H54 (cell line): ENCODE measurements at regions not wholly inside any gene's neighbourhood (a gene's known extent, or its start where the extent isn't known, plus 50 kb on each side); places are given as distances from the start of the nearest gene placed in this dataset.
A peak's percentile ranks its signal among the peaks of the same experiment; 100 is the strongest.
"Not testable (repeated sequence)": the region's sequence is repeated elsewhere in the genome, so short reads cannot be mapped to it uniquely, and the experiment has no call there.

Experiments used
- DNase-seq: peaks from one replicate; pipeline ENCODE4 v3.0.0; 2011; ENCODE audit warnings: low spot score, mixed read lengths; ENCODE audit not compliant: insufficient read length
- FAIRE-seq: peaks from 3 replicates; lab custom pipeline; 2011; peaks lifted over from hg19 to GRCh38; lab: Jason Lieb, UNC
- POLR2A ChIP-seq: IDR thresholded peaks from 2 replicates; pipeline ENCODE4 v1.6.1; 2011; ENCODE audit warnings: low read depth, mild to moderate bottlenecking, low read length

DNA sequence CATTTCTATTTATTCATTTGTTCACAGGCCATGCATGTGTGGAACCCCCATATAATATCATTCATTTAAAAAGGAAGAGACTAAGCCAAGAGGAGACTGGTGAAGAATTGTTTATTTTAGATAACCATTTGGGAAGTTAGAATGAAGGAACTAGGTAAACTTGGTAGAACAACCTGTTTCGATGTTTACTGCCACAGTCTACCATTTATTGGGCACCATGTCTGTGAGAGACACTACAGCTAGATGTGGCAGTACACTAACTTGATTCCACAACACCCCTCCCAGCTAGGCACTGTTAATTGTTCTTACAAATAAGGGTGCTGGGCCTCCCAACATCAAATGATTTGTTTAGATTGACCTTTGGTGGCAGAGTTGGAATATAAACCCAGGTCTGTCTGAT, 592.4 kb downstream of the EPM2A start:
- DNase-seq (no peak), FAIRE-seq (no peak)
- no peak for TF ChIP-seq POLR2A

DNA sequence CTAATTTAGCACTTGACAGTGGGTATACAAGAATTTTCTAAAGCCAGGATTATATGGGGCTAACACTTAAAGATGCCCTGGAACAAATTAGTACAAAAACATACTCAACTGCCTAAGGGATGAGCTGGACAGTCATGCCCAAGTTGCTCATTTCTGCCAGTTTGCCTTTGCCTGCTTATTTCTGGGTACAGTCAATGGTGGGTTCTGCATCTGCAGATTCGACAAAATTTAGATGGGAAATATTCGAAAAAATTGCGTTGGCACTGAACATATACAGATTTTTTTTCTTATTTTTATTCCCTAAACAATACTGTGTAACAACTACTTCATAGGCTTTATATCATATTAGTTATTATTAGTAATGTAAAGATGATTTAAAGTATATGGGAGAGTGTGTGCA, 591.9 kb downstream of the EPM2A start:
- TF ChIP-seq POLR2A, result no peak
- DNase-seq, result no peak
- no peak for FAIRE-seq

DNA sequence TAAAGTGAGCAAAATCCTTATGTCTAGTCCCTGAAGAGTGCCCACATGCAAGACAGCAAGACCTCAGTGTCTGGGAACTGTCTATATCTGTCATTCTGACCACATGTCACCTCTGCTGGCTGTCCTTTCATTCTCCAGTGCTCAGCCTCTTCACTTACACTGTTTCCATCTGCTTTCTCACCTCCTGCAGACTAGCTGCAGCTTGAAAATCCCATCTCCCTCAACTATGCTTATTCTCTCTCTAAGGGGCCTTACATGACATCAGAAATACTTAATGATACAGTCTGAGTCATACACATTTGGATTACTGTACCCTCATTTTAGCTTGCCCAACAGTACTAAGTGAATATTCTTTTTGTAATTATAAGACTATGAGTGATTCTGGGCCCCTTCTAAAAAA, 587.8 kb downstream of the EPM2A start:
- FAIRE-seq (peak; percentile 45), DNase-seq (no peak)
- no peak for TF ChIP-seq POLR2A

DNA sequence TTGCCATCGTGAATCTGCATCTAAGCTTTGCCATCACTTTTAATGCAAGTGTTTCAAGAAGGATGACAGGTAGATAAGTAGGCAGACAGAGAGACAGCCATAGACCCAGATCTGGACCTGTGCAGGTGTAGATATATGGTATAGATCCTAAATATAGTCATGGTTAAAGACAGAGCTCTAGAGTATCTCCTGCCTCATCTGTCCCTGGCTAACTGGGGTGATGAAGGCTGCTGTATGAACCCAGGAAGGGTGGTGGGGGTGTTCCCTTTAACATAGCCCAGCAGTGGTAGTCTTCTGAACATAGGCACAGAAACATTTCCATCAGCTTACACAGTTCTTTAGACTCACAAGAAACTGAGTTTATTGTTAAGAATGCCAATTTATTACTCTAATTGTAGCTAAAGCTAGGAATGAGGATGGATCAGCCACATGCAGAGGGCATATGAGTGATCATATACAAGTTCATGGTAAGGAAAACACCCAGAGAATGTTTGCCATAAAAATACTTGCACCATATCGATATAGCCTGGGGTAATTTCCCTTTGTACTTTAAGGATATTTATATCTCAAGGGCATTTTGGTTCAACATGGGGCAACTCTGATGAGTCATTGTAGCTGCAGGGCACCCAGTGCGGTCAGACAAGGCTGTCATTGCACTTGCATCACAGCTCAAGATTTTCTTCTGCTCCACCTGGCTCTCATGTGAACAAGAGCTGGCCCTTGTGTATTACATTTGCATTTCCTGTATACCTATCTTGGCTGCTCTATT, 587.2 kb downstream of the EPM2A start:
- DNase-seq (peak; percentile 19), FAIRE-seq (peak; percentile 97)
- TF ChIP-seq POLR2A, result no peak

DNA sequence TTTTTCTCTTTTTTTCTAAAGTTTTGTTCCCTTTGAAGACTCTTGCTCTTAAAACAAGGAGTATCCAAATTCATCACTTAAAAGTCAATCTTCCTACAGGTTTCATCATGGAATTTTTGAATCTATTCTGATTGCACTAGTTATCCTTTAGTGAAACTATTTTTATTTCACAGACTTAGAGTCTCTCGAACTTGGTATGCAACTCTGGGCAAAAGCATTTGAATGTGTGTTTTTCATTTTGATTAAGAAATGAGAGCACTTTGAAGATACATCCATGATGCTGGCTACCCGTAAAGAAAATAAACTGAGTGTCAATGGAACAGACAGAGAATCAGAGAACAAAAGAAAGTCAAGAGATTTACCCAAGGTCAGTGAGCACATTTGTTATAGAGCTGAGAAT, 586.5 kb downstream of the EPM2A start:
- no peak for TF ChIP-seq POLR2A
- no peak for FAIRE-seq
- no peak for DNase-seq

DNA sequence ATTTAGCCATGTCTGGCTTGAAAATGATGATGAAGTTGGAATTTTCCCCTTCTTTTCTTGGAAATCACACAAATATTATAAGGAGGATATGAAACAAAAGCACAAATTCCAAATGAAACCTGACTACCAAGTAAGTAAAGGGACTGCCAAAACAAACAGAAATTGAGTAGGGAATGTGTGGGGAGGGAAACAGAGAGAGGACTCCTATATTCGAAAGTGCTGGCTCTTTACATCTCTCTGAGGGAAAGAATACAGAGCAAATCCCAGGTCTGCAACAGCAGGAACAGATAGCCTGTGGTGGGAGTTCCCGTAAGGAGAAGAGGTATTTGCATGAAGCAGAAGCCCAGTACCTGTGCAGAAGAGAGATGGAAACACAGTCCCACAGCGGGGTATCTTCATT, 583.7 kb downstream of the EPM2A start:
- DNase-seq (no peak), FAIRE-seq (no peak)

DNA sequence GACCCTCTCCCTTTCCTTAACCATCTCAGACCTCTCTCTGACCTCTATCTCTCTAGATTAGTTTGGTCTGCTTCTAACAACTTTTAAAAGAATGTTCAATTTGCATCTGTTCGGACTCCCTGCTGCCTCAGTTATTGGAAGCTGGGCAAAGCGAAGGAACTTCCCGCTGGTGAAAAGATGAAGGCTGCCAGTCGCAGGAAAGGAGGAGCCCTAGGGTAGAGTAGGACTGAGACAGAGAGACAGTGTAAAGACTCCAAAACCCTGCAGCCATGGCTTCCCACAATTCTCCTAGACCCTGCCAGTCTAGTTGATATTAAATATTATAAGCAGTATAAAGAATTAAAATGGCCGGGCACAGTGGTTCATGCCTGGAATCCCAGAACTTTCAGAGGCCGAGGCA, 581.8 kb downstream of the EPM2A start:
- FAIRE-seq, result no peak
- no peak for DNase-seq
- no peak for TF ChIP-seq POLR2A

More for the DNA sequence above, 583.7 kb downstream of the EPM2A start:
- no peak for TF ChIP-seq POLR2A

DNA sequence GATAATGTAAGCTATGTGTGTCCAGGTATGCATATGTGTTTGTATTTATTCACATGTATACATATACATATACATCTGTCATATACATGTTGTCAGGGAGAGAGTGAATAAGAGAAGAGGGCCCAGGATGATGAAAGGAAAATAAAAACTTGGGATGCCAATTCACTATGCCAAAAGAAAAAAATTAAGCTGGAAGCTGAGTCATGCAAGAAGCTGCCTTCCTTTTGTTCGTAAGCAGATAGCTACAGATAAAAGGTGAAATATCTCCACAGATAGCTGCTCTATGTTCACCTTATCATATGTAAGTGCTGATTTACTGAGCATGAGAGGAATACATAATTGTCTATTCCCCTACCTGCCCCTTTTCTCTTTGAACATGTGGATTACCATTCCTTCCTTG, 579.9 kb downstream of the EPM2A start:
- no peak for FAIRE-seq
- DNase-seq, result no peak
- TF ChIP-seq POLR2A, result no peak

DNA sequence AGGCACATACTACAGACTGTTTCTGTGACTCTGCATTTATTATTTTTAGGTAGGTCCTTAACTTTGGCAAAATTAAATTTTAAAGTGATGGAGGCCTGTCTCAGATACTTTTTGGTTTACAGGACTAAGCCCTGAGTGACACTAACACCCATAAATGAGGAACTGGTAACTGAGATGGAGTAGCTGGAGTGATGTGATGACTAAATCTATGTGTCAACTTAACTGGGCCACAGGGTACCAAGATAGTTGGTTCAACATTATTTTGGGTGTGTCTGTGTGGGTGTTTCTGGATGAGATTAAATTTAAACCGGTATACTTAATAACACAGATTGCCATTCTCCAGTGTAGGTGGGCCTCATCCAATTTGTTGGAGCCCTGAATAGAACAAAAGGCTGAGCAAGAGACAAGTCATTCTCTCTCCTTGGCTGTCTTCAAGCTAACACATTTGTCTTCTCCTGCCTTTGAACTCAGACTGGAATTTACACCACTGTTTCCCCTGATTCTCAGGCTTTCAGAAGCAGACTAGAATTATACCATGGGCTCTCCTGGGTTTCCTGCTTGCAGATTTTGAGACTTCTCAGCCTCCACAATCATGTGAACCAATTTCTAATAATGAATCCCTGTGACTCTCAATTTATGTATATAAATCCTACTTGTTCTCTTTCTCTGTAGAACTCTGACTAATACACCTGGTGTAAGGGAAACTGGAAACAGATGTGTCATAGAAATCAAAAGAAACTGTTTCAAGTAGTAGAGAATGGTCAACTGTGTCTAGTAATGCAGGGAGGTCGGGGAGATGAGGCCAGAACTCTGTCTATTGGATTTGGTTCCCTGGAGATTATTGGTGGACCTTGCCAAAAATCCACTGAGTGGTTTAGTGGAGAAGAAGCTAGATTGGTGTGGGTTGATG, 579.2 kb downstream of the EPM2A start:
- FAIRE-seq (no peak), DNase-seq (no peak)
- TF ChIP-seq POLR2A, result no peak

DNA sequence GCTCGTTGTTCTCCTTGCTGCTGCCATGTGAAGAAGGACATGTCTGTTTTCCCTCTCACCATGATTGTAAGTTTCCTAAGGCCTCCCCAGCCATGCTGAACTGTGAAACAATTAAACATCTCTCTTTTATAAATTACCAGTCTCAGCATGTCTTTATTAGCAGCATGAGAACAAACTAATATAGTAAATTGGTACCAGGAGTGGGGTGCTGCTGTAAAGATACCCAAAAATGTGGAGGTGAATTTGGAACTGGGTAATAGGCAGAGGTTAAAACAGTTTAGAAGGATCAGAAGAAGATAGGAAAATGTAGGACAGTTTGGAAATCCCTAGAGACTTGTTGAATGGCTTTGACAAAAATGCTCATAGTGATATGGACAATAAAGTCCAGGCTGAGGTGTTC, 576.7 kb downstream of the EPM2A start:
- FAIRE-seq, DNase-seq: not testable (repeated sequence)

DNA sequence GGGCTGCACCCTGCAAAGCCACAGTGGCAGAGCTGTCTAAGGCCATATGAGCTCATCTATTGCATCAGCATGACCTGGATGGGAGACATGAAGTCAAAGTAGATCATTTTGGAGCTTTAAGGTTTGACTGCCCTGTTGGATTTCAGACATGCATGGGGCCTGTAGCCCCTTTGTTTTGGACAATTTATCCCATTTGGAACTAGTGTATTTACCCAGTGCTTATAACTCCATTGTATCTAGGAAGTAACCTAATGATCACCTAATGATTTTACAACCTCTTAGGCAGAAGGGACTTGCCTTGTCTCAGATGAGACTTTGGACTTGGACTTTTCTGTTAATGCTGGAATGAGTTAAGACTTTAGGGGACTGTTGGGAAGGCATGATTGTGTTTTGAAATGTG, 575.4 kb downstream of the EPM2A start:
- DNase-seq (no peak), FAIRE-seq (no peak)

DNA sequence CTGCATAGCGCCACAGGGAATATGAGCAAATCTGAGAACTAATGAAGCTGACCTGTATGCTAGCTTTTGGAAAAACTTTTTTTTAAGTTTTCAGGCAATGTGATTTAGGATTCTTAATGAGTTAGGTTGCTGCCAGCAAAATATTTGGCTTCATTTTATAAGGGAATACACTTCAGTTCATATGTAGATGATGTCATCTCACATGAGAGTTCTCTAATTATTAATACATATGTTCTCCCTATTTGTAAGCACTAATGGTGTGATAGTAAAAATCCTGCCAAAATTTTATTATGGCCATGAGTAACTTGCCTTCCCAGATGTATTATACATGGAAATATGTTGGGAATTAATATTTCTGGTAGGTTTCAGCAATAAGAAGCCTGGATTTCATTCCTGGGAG, 573.8 kb downstream of the EPM2A start:
- DNase-seq (no peak), FAIRE-seq (no peak)
- no peak for TF ChIP-seq POLR2A

More for the DNA sequence above, 575.4 kb downstream of the EPM2A start:
- TF ChIP-seq POLR2A, result no peak

DNA sequence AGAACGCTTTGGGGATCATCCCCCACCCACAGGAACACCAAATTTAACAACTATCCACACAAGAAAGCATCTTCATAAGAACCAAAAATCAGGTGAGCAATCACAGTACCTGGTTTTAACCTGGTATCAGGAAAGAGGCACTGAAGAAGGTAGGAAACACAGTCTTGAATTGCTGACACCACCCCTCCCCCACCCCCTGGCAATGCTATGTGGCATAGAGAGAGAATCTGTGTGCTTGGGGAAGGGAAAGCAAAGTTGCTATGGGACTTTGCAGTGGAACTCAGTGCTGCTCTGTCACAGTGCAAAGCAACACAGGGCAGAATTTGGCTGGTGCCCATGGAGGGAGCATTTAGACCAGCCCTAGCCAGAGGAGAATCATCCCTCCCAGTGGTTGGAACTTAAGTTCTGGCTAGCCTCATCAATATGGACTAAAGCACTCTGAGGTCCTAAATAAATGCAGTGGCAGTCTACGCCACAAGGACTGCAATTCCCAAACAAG, 565.5 kb downstream of the EPM2A start:
- TF ChIP-seq POLR2A, result no peak
- DNase-seq (no peak), FAIRE-seq (no peak)

DNA sequence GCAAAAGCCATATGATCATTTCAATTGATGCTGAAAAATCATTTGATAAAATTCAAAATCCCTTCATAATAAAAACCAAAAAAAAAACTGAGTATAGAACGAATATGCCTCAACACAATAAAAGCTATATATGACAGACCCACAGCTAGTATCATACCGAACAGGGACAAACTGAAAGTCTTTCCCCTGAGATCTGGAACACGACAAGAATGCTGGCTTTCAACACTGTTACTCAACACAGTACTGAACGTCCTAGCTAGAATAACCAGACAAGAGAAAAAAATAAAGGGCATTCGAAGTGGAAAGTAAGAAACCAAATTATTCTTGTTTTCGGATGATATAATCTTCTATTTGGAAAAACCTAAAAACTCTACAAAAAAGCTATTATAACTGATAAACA, 559.9 kb downstream of the EPM2A start:
- DNase-seq (no peak), FAIRE-seq (no peak)
- no peak for TF ChIP-seq POLR2A
